ENCODE measurements at regions not wholly inside any gene's neighbourhood (a gene's known extent, or its start where the extent isn't known, plus 50 kb on each side); places are given as distances from the start of the nearest gene placed in this dataset.
A peak's percentile ranks its signal among the peaks of the same experiment; 100 is the strongest.

- no peak overlapping the region for H3K4me2 ChIP-seq (ENCODE audit: low read depth, low read length)
- H4K20me1 ChIP-seq (ENCODE audit: insufficient read depth, low read length) = no peaks in the 10 kb centered on the region
- 0 out of 2 replicates have a peak overlapping the region, but pooled peaks have one; percentile 68 for H3K14ac ChIP-seq (replicated peaks; ENCODE audit: low read depth, low read length)
- CTCF ChIA-PET = no interaction called here
- in situ Hi-C loops (cut with MboI; ENCODE audit: low sequenced_read_pairs) = no loop called here
- H2BK5ac ChIP-seq (ENCODE audit: low read depth, low read length, poor library complexity, severe bottlenecking) = no peak overlapping the region
- peak overlapping the region; percentile 64 for H3K4ac ChIP-seq (ENCODE audit: low read depth, low read length)
- no peak overlapping the region for H3K18ac ChIP-seq (ENCODE audit: low read depth, low read length)
- 0 out of 3 replicates have a peak overlapping the region, but pooled peaks have one; percentile 28 for H2BK15ac ChIP-seq (ENCODE audit: low read depth, low read length)
- H3K56ac ChIP-seq (ENCODE audit: extremely low read depth, insufficient read depth, low read length) = no peak overlapping the region
- BruUV-seq (replicated peaks) = no TSS peak
- 0 out of 4 replicates have a peak overlapping the region, but pooled peaks of 1 of the 2 experiments have one; percentile 60 for H4K8ac ChIP-seq (ENCODE audit: low read depth in 2 of 2, low read length in 2 of 2)
- no peaks in the 10 kb centered on the region for H3K79me1 ChIP-seq (ENCODE audit: low read depth in 1 of 2, low read length in 2 of 2)
- intact Hi-C loops (cut with micrococcal nuclease) = no loop called here
- H3K36me3 ChIP-seq (ENCODE audit: control insufficient read depth, insufficient read depth, low read length) = no peaks in the 10 kb centered on the region
- no peak overlapping the region for H2AFZ ChIP-seq (replicated peaks; ENCODE audit: low read length, poor library complexity)
- H3K9me3 ChIP-seq (ENCODE audit: control insufficient read depth, insufficient read depth, low read length) = no peaks in the 10 kb centered on the region
- POLR2A ChIA-PET (ENCODE audit: unreplicated experiment) = no interaction called here
- no CpG with 5 or more reads among the region's 3 CpGs for WGBS, 2 experiments (ENCODE audit: extremely low coverage in 2 of 2, insufficient read length in 1 of 2)
- no peak for DNase-seq
- ATAC-seq (ENCODE audit: low read depth) = no peak
- peak overlapping the region; percentile 44; the same call in 1 of the 2 replicates for H2BK20ac ChIP-seq (ENCODE audit: low read depth, low read length)
- no peaks in the 10 kb centered on the region for H3K27me3 ChIP-seq (ENCODE audit: control insufficient read depth, insufficient read depth, low read length)
- no peak overlapping the region for H2AK5ac ChIP-seq (ENCODE audit: low read depth, low read length)
- no peak overlapping the region for H3K4me3 ChIP-seq (ENCODE audit: insufficient read depth, low read depth, low read length)
- peaks cover 12% of the 10 kb centered on the region; the same call in 1 of the 2 replicates for H3K9me1 ChIP-seq (ENCODE audit: insufficient read depth, low read length)
- dilution Hi-C loops (cut with HindIII; ENCODE audit: low sequenced_read_pairs, unreplicated experiment) = no loop called here
- peak overlapping the region; percentile 68; the same call in 1 of the 2 replicates for H2BK120ac ChIP-seq (ENCODE audit: low read depth, low read length)
- 0 out of 2 replicates have a peak overlapping the region, but pooled peaks have one; percentile 8 for H3K23ac ChIP-seq (ENCODE audit: low read depth, low read length)
- H3K9ac ChIP-seq (ENCODE audit: low read depth, low read length) = no peak overlapping the region
- H3K27ac ChIP-seq (ENCODE audit: insufficient read depth, low read length) = no peak overlapping the region
- H4K91ac ChIP-seq (ENCODE audit: insufficient read depth, low read depth, low read length) = no peak overlapping the region
- H2AK9ac ChIP-seq (replicated peaks; ENCODE audit: low read depth, low read length, poor library complexity) = no peak overlapping the region
- peaks cover 16% of the 10 kb centered on the region for H3K4me1 ChIP-seq (ENCODE audit: control insufficient read depth, insufficient read depth, low read length)
- TF ChIP-seq CHD1 (IDR thresholded peaks at IDR 0.05; ENCODE audit: low read depth, low read length) = no peak
- TF ChIP-seq RAD21 (IDR thresholded peaks at IDR 0.05; ENCODE audit: low read length) = no peak
- no peak for TF ChIP-seq MAFK (IDR thresholded peaks at IDR 0.05; ENCODE audit: low read depth, low read length)
- no peak for TF ChIP-seq CTCF (conservative IDR thresholded peaks at IDR 0.05; ENCODE audit: low read depth, low read length)
- TF ChIP-seq MXI1 (IDR thresholded peaks at IDR 0.05; ENCODE audit: borderline replicate concordance, low read depth, low read length) = no peak
- TF ChIP-seq RFX5 (IDR thresholded peaks at IDR 0.05; ENCODE audit: low read depth, low read length) = no peak
- no peak for TF ChIP-seq SMC3 (IDR thresholded peaks at IDR 0.05; ENCODE audit: low read depth, low read length)
- no peak for TF ChIP-seq FOS (IDR thresholded peaks at IDR 0.05; ENCODE audit: low read depth, low read length)
- no peak for TF ChIP-seq ELK1 (IDR thresholded peaks at IDR 0.05; ENCODE audit: borderline replicate concordance, low read depth, low read length)
- TF ChIP-seq BHLHE40 (IDR thresholded peaks at IDR 0.05; ENCODE audit: low read depth, low read length) = no peak
- TF ChIP-seq POLR2A (IDR thresholded peaks at IDR 0.05; ENCODE audit: low read depth, low read length) = no peak
- TF ChIP-seq USF2 (IDR thresholded peaks at IDR 0.05; ENCODE audit: low read depth, low read length) = no peak
- TF ChIP-seq RCOR1 (IDR thresholded peaks at IDR 0.05; ENCODE audit: insufficient replicate concordance, low read length) = no peak
- H4K5ac ChIP-seq (ENCODE audit: low read depth, low read length) = no peak overlapping the region
Observed at GRCh38 chr15:35702946-35703495, 157.1 kb upstream of the DPH6 start.

All from IMR-90 (cell line).